Keratinocyte (primary cell): ENCODE measurements at regions not wholly inside any gene's neighbourhood (a gene's known extent, or its start where the extent isn't known, plus 50 kb on each side); places are given as distances from the start of the nearest gene placed in this dataset.

Experiments used
- DNase-seq: peaks from one replicate; pipeline ENCODE4 v3.0.0-alpha.2; 2011; ENCODE audit warnings: low read depth, missing footprints, low spot score
- FAIRE-seq: peaks from 2 replicates; lab custom pipeline; 2011; peaks lifted over from hg19 to GRCh38; lab: Jason Lieb, UNC
- H2AFZ ChIP-seq: 2 replicates; pipeline ENCODE4 v1.6.0; 2012; ENCODE audit warnings: low read length, control low read depth, inconsistent platforms; ENCODE audit not compliant: control insufficient read depth
- H3K27ac ChIP-seq: 2 replicates; pipeline ENCODE4 v1.5.1; 2011; ENCODE audit warnings: low read length; ENCODE audit not compliant: control insufficient read depth, insufficient read depth
- H3K27me3 ChIP-seq: 3 replicates; pipeline ENCODE4 v1.6.0; 2011; ENCODE audit warnings: low read length; ENCODE audit not compliant: control insufficient read depth, insufficient read depth; ENCODE audit errors: extremely low read depth
- H3K36me3 ChIP-seq, 2 experiments: 2 replicates in 1 of 2; 3 replicates in 1 of 2; pipeline ENCODE4 v1.5.1; 2011; ENCODE audit warnings: low read length in 2 of 2, mild to moderate bottlenecking in 1 of 2; ENCODE audit not compliant: control insufficient read depth in 2 of 2, insufficient read depth in 2 of 2; ENCODE audit errors: extremely low read depth in 1 of 2
- H3K4me1 ChIP-seq: 3 replicates; pipeline ENCODE4 v1.5.1; 2011; ENCODE audit warnings: low read length; ENCODE audit not compliant: control insufficient read depth, insufficient read depth; ENCODE audit errors: extremely low read depth
- H3K4me2 ChIP-seq: 3 replicates; pipeline ENCODE4 v1.6.0; 2011; ENCODE audit warnings: low read depth, low read length; ENCODE audit not compliant: control insufficient read depth, insufficient read depth; ENCODE audit errors: extremely low read depth
- H3K4me3 ChIP-seq, 3 experiments: fragments of 200-600 bp in 1 of 3; sonication (generic) in 1 of 3; 2 replicates in 2 of 3; 3 replicates in 1 of 3; pipeline ENCODE4 v1.5.1; 2011 to 2016; ENCODE audit warnings: low read length in 3 of 3, mild to moderate bottlenecking in 3 of 3, control low read depth in 2 of 3, inconsistent platforms in 1 of 3, low read depth in 1 of 3, mixed read lengths in 1 of 3, mixed run types in 1 of 3, moderate library complexity in 1 of 3; ENCODE audit not compliant: control insufficient read depth in 2 of 3, insufficient read depth in 2 of 3; ENCODE audit errors: extremely low read depth in 1 of 3
- H3K79me2 ChIP-seq: 2 replicates; pipeline ENCODE4 v1.6.0; 2012; ENCODE audit warnings: low read length; ENCODE audit not compliant: control insufficient read depth, insufficient read depth
- H3K9ac ChIP-seq: 3 replicates; pipeline ENCODE4 v1.6.0; 2011; ENCODE audit warnings: low read length; ENCODE audit not compliant: control insufficient read depth, insufficient read depth; ENCODE audit errors: extremely low read depth
- H3K9me1 ChIP-seq: 3 replicates; pipeline ENCODE4 v1.6.0; 2011; ENCODE audit warnings: low read length; ENCODE audit not compliant: control insufficient read depth, insufficient read depth; ENCODE audit errors: extremely low read depth
- H3K9me3 ChIP-seq: 2 replicates; pipeline ENCODE4 v1.5.1; 2012; ENCODE audit warnings: low read depth, low read length; ENCODE audit not compliant: control insufficient read depth
- H4K20me1 ChIP-seq: 3 replicates; pipeline ENCODE4 v1.6.0; 2011; ENCODE audit warnings: low read length; ENCODE audit not compliant: control insufficient read depth, insufficient read depth; ENCODE audit errors: extremely low read depth
- EZH2 ChIP-seq: IDR thresholded peaks from one replicate; pipeline ENCODE4 v1.6.1; 2012; ENCODE audit warnings: inconsistent platforms, mild to moderate bottlenecking, low read length, moderate library complexity
- dilution Hi-C: fragments of 300-500 bp; cut with MboI; formaldehyde crosslinking; loops from one replicate; pipeline ENCODE4 v1.7.0; 2020; ENCODE audit warnings: low sequenced_read_pairs; ENCODE audit not compliant: extremely low pct_ligation_motif_present
- TF ChIP-seq, protein P1 (sequence below), 3 experiments: IDR thresholded peaks in 1 of 3; conservative IDR thresholded peaks in 1 of 3; optimal IDR thresholded peaks in 1 of 3; 2 replicates in 2 of 3; 3 replicates in 1 of 3; pipeline versions ENCODE3 to v1.5.1; 2011; ENCODE audit warnings: low read length in 3 of 3, mild to moderate bottlenecking in 3 of 3, moderate library complexity in 2 of 3, control low read depth in 1 of 3, inconsistent platforms in 1 of 3; ENCODE audit not compliant: insufficient read depth in 2 of 3; ENCODE audit errors: extremely low read depth in 1 of 3

DNA sequence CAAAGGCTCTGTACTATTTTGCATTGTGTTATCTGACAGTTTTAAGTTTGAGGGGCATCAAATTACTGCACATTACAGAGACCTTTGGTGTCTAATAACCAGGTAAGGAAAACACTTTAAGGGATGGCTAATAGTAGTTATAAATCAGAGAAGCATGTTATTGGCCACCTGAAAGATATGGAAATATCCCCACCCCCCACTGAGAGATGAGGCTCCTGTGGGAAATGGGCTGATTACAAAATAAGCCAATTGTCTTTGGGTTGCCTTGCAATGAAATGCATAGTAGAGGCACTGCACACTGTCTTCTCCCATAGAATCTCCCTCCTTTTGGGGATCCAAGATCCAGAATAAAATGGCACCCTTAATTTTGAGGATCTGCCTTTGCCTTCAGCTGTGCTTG is 91.0 kb downstream of the IGLL5 start:
- Histone ChIP-seq H3K27ac (no peak overlapping the region), H3K4me2 (no peak overlapping the region), H3K27me3 (no peaks in the 10 kb centered on the region), H3K9me1 (no peaks in the 10 kb centered on the region), H3K79me2 (no peaks in the 10 kb centered on the region), H3K9ac (no peak overlapping the region), H3K4me3 (no peak overlapping the region), H4K20me1 (no peaks in the 10 kb centered on the region), H3K4me1 (no peaks in the 10 kb centered on the region), H3K9me3 (no peaks in the 10 kb centered on the region), H3K36me3 (no peaks in the 10 kb centered on the region), H2AFZ (no peak overlapping the region)
- dilution Hi-C loops, result no loop called here
- no peak for FAIRE-seq
- TF ChIP-seq, protein P1, sequence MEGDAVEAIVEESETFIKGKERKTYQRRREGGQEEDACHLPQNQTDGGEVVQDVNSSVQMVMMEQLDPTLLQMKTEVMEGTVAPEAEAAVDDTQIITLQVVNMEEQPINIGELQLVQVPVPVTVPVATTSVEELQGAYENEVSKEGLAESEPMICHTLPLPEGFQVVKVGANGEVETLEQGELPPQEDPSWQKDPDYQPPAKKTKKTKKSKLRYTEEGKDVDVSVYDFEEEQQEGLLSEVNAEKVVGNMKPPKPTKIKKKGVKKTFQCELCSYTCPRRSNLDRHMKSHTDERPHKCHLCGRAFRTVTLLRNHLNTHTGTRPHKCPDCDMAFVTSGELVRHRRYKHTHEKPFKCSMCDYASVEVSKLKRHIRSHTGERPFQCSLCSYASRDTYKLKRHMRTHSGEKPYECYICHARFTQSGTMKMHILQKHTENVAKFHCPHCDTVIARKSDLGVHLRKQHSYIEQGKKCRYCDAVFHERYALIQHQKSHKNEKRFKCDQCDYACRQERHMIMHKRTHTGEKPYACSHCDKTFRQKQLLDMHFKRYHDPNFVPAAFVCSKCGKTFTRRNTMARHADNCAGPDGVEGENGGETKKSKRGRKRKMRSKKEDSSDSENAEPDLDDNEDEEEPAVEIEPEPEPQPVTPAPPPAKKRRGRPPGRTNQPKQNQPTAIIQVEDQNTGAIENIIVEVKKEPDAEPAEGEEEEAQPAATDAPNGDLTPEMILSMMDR (optimal IDR thresholded peaks at IDR 0.05 in 1 of 3, IDR thresholded peaks at IDR 0.05 in 1 of 3, conservative IDR thresholded peaks at IDR 0.05 in 1 of 3; ENCODE audit: extremely low read depth in 1 of 3, insufficient read depth in 2 of 3, low read length in 3 of 3), result no peak
- no peak for TF ChIP-seq EZH2
- DNase-seq, result no peak

DNA sequence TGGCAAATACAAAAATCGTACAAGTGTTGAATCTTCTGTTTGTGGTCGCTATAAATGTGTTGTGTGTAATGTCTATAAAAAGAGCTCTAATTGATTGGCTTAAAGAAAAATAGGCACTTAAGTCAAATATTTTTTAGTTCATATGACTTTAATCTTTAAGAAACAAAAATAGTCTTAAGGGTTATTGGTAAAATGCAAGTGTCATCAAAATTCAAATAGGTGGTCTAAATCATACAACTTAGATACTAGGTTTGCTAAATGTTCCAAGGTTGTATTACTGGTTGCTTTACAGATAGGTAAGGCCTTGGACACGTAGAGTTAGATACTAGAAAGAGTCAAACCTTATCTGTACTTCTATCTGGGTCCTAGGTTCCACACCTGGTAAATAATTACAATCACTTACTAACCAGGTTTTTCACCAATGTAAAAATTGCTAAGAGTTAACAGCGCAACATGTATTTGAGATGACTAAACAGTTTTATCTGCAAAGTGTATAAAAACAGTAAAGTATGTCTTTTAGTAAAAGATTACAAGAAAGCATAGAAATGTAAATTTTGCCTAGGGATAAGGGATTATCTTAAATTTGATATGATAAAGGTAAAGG is 91.1 kb upstream of the GNAZ start:
- H3K36me3 ChIP-seq, result no peaks in the 10 kb centered on the region
- H3K27ac ChIP-seq, result no peak overlapping the region
- H3K9me3 ChIP-seq, result no peaks in the 10 kb centered on the region
- H3K79me2 ChIP-seq, result no peaks in the 10 kb centered on the region
- dilution Hi-C loops, result no loop called here
- H3K4me3 ChIP-seq, result no peak overlapping the region
- H2AFZ ChIP-seq, result no peak overlapping the region
- H3K27me3 ChIP-seq, result no peaks in the 10 kb centered on the region
- H3K9ac ChIP-seq, result no peak overlapping the region
- DNase-seq, result no peak
- no peak overlapping the region for H3K4me2 ChIP-seq
- TF ChIP-seq, protein P1 (optimal IDR thresholded peaks at IDR 0.05 in 1 of 3, IDR thresholded peaks at IDR 0.05 in 1 of 3, conservative IDR thresholded peaks at IDR 0.05 in 1 of 3; ENCODE audit: extremely low read depth in 1 of 3, insufficient read depth in 2 of 3, low read length in 3 of 3), result no peak
- TF ChIP-seq EZH2, result no peak
- H4K20me1 ChIP-seq, result no peaks in the 10 kb centered on the region
- no peak for FAIRE-seq
- H3K9me1 ChIP-seq, result no peaks in the 10 kb centered on the region
- no peaks in the 10 kb centered on the region for H3K4me1 ChIP-seq
